Gastrocnemius medialis (tissue), 4 donors: ENCODE measurements at regions not wholly inside any gene's neighbourhood (a gene's known extent, or its start where the extent isn't known, plus 50 kb on each side); places are given as distances from the start of the nearest gene placed in this dataset.

ENCODE experiments used
- ATAC-seq, 2 donors: fragments of 150-250 bp; one replicate each; pipeline ENCODE4 v1.9.1; 2016
- DNase-seq, 2 donors: peaks; one replicate each; pipeline ENCODE4 v3.0.0-alpha.2; 2019
- H3K27ac ChIP-seq, 4 donors: fragments of 200-600 bp; sonication (generic); 1 replicate in 1 of 4; 2 replicates in 3 of 4; pipeline ENCODE4 v1.5.1; 2016 to 2018; ENCODE audit warnings: mild to moderate bottlenecking in 2 of 4, moderate library complexity in 1 of 4
- H3K27me3 ChIP-seq, 3 donors: fragments of 200-600 bp; sonication (generic) in 2 of 3; 1 replicate in 1 of 3; 2 replicates in 2 of 3; pipeline versions ENCODE4 v1.5.1 to v1.6.0; 2016 to 2019; ENCODE audit warnings: mild to moderate bottlenecking in 1 of 3, moderate library complexity in 1 of 3
- H3K36me3 ChIP-seq, 2 donors: fragments of 200-600 bp; sonication (generic) in 1 of 2; one replicate each; pipeline ENCODE4 v1.5.1; 2017 to 2018
- H3K4me1 ChIP-seq, 2 donors: fragments of 200-600 bp; sonication (generic) in 1 of 2; one replicate each; pipeline ENCODE4 v1.5.1; 2016 to 2017; ENCODE audit warnings: mild to moderate bottlenecking in 2 of 2
- H3K4me3 ChIP-seq, 4 donors: fragments of 200-600 bp; sonication (generic) in 3 of 4; 1 replicate in 1 of 4; 2 replicates in 3 of 4; pipeline ENCODE4 v1.5.1; 2016 to 2019; ENCODE audit warnings: mild to moderate bottlenecking in 2 of 4
- H3K9me3 ChIP-seq, 3 donors: fragments of 200-600 bp; sonication (generic) in 2 of 3; 1 replicate in 1 of 3; 2 replicates in 2 of 3; pipeline ENCODE4 v1.5.1; 2016 to 2019
- POLR2A ChIP-seq, 2 donors: fragments of 450-650 bp; IDR thresholded peaks; one replicate each; pipeline ENCODE4 v1.6.1; 2017; ENCODE audit warnings: antibody characterized with exemption in 2 of 2, mild to moderate bottlenecking in 2 of 2, moderate library complexity in 2 of 2
- in situ Hi-C, 4 donors: fragments of 200-750 bp; cut with MboI; loops; one replicate each; pipeline versions ENCODE4 v1.15.0 to v1.8.0; 2017; ENCODE audit warnings: low sequenced_read_pairs in 4 of 4
- intact Hi-C: fragments of 100-400 bp; cut with DNase I; formaldehyde crosslinking; loops from one replicate; pipeline ENCODE4 v1.15.1; 2023; ENCODE audit warnings: low total_unique reads
- TF ChIP-seq, protein P1 (sequence below), 5 experiments: fragments of 450-650 bp in 3 of 5; fragments of 200-600 bp in 2 of 5; sonication (generic) in 2 of 5; IDR thresholded peaks in 4 of 5; conservative IDR thresholded peaks in 1 of 5; 1 replicate in 4 of 5; 2 replicates in 1 of 5; pipeline ENCODE4 v1.5.1; 2016 to 2019; ENCODE audit warnings: antibody characterized with exemption in 5 of 5, mild to moderate bottlenecking in 3 of 5, moderate library complexity in 3 of 5

GRCh38 chr7:51368334-51368733, 51.7 kb upstream of the COBL start:
- ATAC-seq (no peak), DNase-seq (no peak)
- H3K36me3 ChIP-seq = no peaks in the 10 kb centered on the region
- in situ Hi-C loops (loop anchor here (5.0 to 25.0 kb wide), 4 partner anchors 201 to 906 kb away; partner anchors contain the start of gene FIGNL1 (in 1 of the 4)), intact Hi-C loops (loop anchor here (5.0 kb wide), 1 partner anchor 181 kb away; no protein-coding TSS in a partner anchor)
- H3K4me3 ChIP-seq = no peak overlapping the region
- no peaks in the 10 kb centered on the region for H3K27me3 ChIP-seq
- no peaks in the 10 kb centered on the region for H3K9me3 ChIP-seq
- no peak overlapping the region for H3K27ac ChIP-seq
- TF ChIP-seq, protein P1, sequence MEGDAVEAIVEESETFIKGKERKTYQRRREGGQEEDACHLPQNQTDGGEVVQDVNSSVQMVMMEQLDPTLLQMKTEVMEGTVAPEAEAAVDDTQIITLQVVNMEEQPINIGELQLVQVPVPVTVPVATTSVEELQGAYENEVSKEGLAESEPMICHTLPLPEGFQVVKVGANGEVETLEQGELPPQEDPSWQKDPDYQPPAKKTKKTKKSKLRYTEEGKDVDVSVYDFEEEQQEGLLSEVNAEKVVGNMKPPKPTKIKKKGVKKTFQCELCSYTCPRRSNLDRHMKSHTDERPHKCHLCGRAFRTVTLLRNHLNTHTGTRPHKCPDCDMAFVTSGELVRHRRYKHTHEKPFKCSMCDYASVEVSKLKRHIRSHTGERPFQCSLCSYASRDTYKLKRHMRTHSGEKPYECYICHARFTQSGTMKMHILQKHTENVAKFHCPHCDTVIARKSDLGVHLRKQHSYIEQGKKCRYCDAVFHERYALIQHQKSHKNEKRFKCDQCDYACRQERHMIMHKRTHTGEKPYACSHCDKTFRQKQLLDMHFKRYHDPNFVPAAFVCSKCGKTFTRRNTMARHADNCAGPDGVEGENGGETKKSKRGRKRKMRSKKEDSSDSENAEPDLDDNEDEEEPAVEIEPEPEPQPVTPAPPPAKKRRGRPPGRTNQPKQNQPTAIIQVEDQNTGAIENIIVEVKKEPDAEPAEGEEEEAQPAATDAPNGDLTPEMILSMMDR (IDR thresholded peaks at IDR 0.05 in 4 of 5, conservative IDR thresholded peaks at IDR 0.05 in 1 of 5) = no peak
- TF ChIP-seq POLR2A (IDR thresholded peaks at IDR 0.05) = no peak
- H3K4me1 ChIP-seq = no peaks in the 10 kb centered on the region

DNA sequence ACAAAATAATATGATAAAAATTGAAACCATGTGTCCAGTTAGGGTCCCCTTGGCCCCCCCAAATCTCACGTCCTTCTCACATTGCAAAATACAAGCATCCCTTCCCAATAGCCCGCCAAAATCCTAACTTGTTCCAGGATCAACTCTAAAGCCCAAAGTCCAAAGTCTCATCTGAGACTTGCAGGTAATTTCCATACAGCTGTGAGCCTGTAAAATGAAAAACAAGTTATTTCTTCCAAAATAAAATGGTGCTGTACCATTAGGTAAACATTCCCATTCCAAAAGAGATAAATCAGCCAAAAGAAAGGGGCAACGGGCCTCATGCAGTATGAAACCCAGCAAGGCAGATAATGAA, 51.0 kb upstream of the COBL start:
- Histone ChIP-seq H3K4me3 (no peak overlapping the region), H3K27ac (no peak overlapping the region), H3K27me3 (no peaks in the 10 kb centered on the region), H3K36me3 (no peaks in the 10 kb centered on the region), H3K9me3 (no peaks in the 10 kb centered on the region), H3K4me1 (no peaks in the 10 kb centered on the region)
- intact Hi-C loops = loop anchor here (1.0 to 5.0 kb wide), 3 partner anchors 143 to 205 kb away; no protein-coding TSS in a partner anchor
- DNase-seq (no peak), ATAC-seq (no peak)
- in situ Hi-C loops = loop anchor here (5.0 to 25.0 kb wide), 4 partner anchors 200 to 905 kb away; partner anchors contain the start of gene FIGNL1 (in 1 of the 4)
- no peak for TF ChIP-seq POLR2A (IDR thresholded peaks at IDR 0.05)
- TF ChIP-seq, protein P1 (IDR thresholded peaks at IDR 0.05 in 4 of 5, conservative IDR thresholded peaks at IDR 0.05 in 1 of 5) = no peak

GRCh38 chr7:51366930-51367613, 50.5 kb upstream of the COBL start:
- in situ Hi-C loops (loop anchor here (5.0 to 25.0 kb wide), 4 partner anchors 200 to 905 kb away; partner anchors contain the start of gene FIGNL1 (in 1 of the 4)), intact Hi-C loops (loop anchor here (1.0 to 5.0 kb wide), 3 partner anchors 142 to 205 kb away; no protein-coding TSS in a partner anchor)
- DNase-seq (peak; percentile 9 to 29), ATAC-seq (peak; percentile 89 to 96)
- Histone ChIP-seq H3K27ac (no peak overlapping the region), H3K27me3 (no peaks in the 10 kb centered on the region), H3K9me3 (no peaks in the 10 kb centered on the region), H3K4me1 (no peaks in the 10 kb centered on the region), H3K36me3 (no peaks in the 10 kb centered on the region), H3K4me3 (no peak overlapping the region)
- TF ChIP-seq, protein P1 (IDR thresholded peaks at IDR 0.05 in 4 of 5, conservative IDR thresholded peaks at IDR 0.05 in 1 of 5) = peak; percentile 64 to 80 (median 75)
- no peak for TF ChIP-seq POLR2A (IDR thresholded peaks at IDR 0.05)
